ENCODE measurements at regions not wholly inside any gene's neighbourhood (a gene's known extent, or its start where the extent isn't known, plus 50 kb on each side); places are given as distances from the start of the nearest gene placed in this dataset.
"Not testable (repeated sequence)": the region's sequence is repeated elsewhere in the genome, so short reads cannot be mapped to it uniquely, and the experiment has no call there.

GRCh38 chr4:164134388-164134787 lies 619.5 kb upstream of the SMIM31 start:
- no peak overlapping the region for H3K4me3 ChIP-seq (ENCODE audit: low read depth, low read length)
- no peak for TF ChIP-seq CTCF (conservative IDR thresholded peaks at IDR 0.05; ENCODE audit: low read depth, low read length)
- no peak for DNase-seq (ENCODE audit: low read depth)

GRCh38 chr4:164136180-164136616 lies 617.7 kb upstream of the SMIM31 start:
- TF ChIP-seq CTCF (conservative IDR thresholded peaks at IDR 0.05; ENCODE audit: low read depth, low read length), result no peak
- H3K4me3 ChIP-seq (ENCODE audit: low read depth, low read length), result no peak overlapping the region
- DNase-seq (ENCODE audit: low read depth), result peak; percentile 30

GRCh38 chr4:164138521-164138920 lies 615.4 kb upstream of the SMIM31 start:
- H3K4me3 ChIP-seq (ENCODE audit: low read depth, low read length), result no peak overlapping the region
- no peak for DNase-seq (ENCODE audit: low read depth)
- no peak for TF ChIP-seq CTCF (conservative IDR thresholded peaks at IDR 0.05; ENCODE audit: low read depth, low read length)

GRCh38 chr4:164139291-164139690 lies 614.6 kb upstream of the SMIM31 start:
- TF ChIP-seq CTCF (conservative IDR thresholded peaks at IDR 0.05; ENCODE audit: low read depth, low read length), result no peak
- H3K4me3 ChIP-seq (ENCODE audit: low read depth, low read length), result no peak overlapping the region
- DNase-seq (ENCODE audit: low read depth), result no peak

- not testable (repeated sequence) for H3K4me3 ChIP-seq (ENCODE audit: low read depth, low read length); DNase-seq (ENCODE audit: low read depth)
Observed at GRCh38 chr4:164141755-164142375, 612.1 kb upstream of the SMIM31 start.

- DNase-seq (ENCODE audit: low read depth), result no peak
- TF ChIP-seq CTCF (conservative IDR thresholded peaks at IDR 0.05; ENCODE audit: low read depth, low read length), result no peak
- H3K4me3 ChIP-seq (ENCODE audit: low read depth, low read length), result no peak overlapping the region
Observed at GRCh38 chr4:164154416-164154815, 599.5 kb upstream of the SMIM31 start.

- DNase-seq (ENCODE audit: low read depth), result peak; percentile 57
- TF ChIP-seq CTCF (conservative IDR thresholded peaks at IDR 0.05; ENCODE audit: low read depth, low read length), result no peak
- no peak overlapping the region for H3K4me3 ChIP-seq (ENCODE audit: low read depth, low read length)
Observed at GRCh38 chr4:164169591-164169990, 584.3 kb upstream of the SMIM31 start.
